AG04450 (cell line): ENCODE measurements at regions not wholly inside any gene's neighbourhood (a gene's known extent, or its start where the extent isn't known, plus 50 kb on each side); places are given as distances from the start of the nearest gene placed in this dataset.

Experiments used
- CTCF ChIA-PET: fragments of 300-600, 350-600 bp; formaldehyde crosslinking; extraction: SDS; loops from one replicate; lab custom pipeline; 2022; ENCODE audit warnings: antibody characterized with exemption, inconsistent platforms; lab: Charles Lee
- POLR2A ChIA-PET: fragments of 350-600 bp; formaldehyde crosslinking; extraction: SDS; loops from one replicate; lab custom pipeline; 2021; ENCODE audit warnings: antibody characterized with exemption, inconsistent platforms; lab: Yijun Ruan, JAX
- DNase-seq: peaks from one replicate; pipeline ENCODE4 v3.0.0-alpha.2; 2011; ENCODE audit warnings: low read depth, low spot score
- H3K27ac ChIP-seq: one replicate; pipeline ENCODE4 v1.5.1; 2012; ENCODE audit warnings: low read depth, low read length, control low read depth
- H3K27me3 ChIP-seq: one replicate; pipeline ENCODE4 v1.6.0; 2012; ENCODE audit warnings: low read length; ENCODE audit not compliant: control insufficient read depth, insufficient read depth
- H3K4me3 ChIP-seq: 2 replicates; pipeline ENCODE4 v1.5.1; 2011; ENCODE audit warnings: mild to moderate bottlenecking, low read depth, low read length, control low read depth
- H3K9me3 ChIP-seq: 2 replicates; pipeline ENCODE4 v1.5.1; 2012; ENCODE audit warnings: low read length; ENCODE audit not compliant: control insufficient read depth, insufficient read depth
- CTCF ChIP-seq: IDR thresholded peaks from 2 replicates; pipeline ENCODE4 v1.5.1; 2011; ENCODE audit warnings: low read depth, low read length, control low read depth, inconsistent platforms

DNA sequence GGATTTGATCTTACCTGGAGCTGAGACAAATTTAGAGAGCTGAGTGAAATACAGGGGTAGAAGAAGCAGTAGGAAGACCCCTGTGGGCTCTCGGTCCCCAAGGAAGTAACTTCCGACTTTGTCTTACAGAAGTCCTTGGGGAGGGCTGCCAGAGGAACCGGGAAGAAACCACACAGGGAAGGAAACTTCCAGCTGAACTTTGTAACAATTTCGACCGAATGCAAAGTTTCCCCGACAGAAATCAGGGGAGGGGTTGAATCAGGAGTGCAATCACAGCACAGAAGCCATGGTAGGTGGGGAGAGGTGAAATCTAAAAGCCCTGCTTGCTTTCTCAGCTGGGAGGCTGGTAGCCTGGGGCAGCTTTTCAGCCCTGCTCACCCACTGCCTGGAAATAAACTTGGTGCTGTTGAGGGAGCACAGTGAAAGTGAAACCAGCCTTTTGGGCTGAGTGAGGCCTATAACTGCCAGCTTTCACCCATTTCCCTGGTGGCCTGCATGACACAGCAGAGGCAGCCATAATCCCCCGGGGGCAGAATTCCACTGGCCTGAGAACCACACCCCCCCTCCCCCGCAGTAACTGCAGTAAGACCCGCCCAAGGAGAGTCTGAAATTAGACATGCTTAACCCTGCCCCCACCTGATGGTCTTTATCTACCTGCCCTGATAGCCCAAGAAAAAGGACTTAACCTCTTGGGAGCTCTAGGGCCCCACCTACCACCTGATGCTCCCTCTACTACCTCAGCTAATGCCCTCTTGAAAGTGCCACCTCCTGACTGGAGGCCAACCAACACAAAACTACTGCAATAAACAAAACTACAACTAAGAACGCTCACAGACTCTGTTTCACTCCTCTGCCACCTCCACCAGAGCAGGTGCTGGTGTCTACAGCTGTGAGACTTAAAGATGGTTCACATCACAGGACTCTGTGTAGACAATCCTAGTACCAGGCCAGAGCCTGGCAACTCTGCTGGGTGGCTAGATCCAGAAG lies 248.2 kb downstream of the PARM1 start:
- CTCF ChIA-PET = no interaction called here
- no peak for DNase-seq
- no peak for TF ChIP-seq CTCF
- H3K27me3 ChIP-seq = no peaks in the 10 kb centered on the region
- H3K4me3 ChIP-seq = no peak overlapping the region
- POLR2A ChIA-PET = no interaction called here
- no peak overlapping the region for H3K27ac ChIP-seq
- H3K9me3 ChIP-seq = no peaks in the 10 kb centered on the region

DNA sequence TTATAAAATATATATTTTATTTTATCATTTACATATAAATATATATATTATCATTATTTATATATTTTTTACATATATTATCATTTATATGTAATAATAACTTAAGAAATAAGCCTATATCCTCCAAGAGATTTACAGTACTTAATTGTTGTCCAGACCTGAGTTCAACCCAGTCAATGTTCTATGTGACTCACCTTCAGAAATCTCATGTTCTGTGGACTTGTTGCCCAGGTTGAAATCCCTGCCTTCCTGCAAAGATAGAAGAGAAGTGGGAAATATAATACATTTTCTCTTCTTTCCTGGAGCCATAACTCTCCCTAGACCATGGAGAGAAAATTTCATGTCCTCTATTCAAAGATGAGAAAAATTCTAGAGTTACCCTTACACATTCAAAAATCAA lies 247.3 kb downstream of the PARM1 start:
- no peak for TF ChIP-seq CTCF
- POLR2A ChIA-PET = no interaction called here
- Histone ChIP-seq H3K9me3 (no peaks in the 10 kb centered on the region), H3K27ac (no peak overlapping the region), H3K4me3 (no peak overlapping the region), H3K27me3 (no peaks in the 10 kb centered on the region)
- DNase-seq = no peak
- CTCF ChIA-PET = no interaction called here

DNA sequence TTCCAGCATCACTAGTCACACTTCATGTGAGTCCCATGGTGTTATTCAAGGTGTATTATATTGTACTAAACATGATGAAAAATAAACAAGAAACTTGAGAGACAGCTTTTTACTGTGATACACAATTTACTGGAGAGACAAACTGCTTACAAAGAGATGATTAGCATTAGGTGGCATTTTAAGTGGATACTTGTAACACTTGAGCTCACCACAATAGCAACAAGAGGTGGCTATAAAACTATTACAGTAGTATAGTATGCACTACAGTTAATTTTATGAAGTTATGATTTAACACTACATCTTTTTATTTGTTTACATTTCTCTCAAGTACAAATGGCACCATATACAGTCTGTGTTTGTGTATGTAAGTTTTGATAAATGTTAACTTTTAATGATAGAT lies 246.6 kb downstream of the PARM1 start:
- no peak overlapping the region for H3K4me3 ChIP-seq
- no peak overlapping the region for H3K27ac ChIP-seq
- H3K9me3 ChIP-seq = no peaks in the 10 kb centered on the region
- TF ChIP-seq CTCF = no peak
- no peak for DNase-seq
- no peaks in the 10 kb centered on the region for H3K27me3 ChIP-seq
- POLR2A ChIA-PET = no interaction called here
- CTCF ChIA-PET = no interaction called here

- DNase-seq = no peak
- CTCF ChIA-PET = no interaction called here
- POLR2A ChIA-PET = no interaction called here
- Histone ChIP-seq H3K27me3 (no peaks in the 10 kb centered on the region), H3K9me3 (no peaks in the 10 kb centered on the region), H3K27ac (no peak overlapping the region), H3K4me3 (no peak overlapping the region)
- TF ChIP-seq CTCF = no peak
Observed at GRCh38 chr4:75172551-75172950, 239.6 kb downstream of the PARM1 start.

- Histone ChIP-seq H3K9me3 (no peaks in the 10 kb centered on the region), H3K27ac (no peak overlapping the region), H3K27me3 (no peaks in the 10 kb centered on the region), H3K4me3 (no peak overlapping the region)
- ChIA-PET CTCF (no interaction called here), POLR2A (no interaction called here)
- DNase-seq = no peak
- TF ChIP-seq CTCF = no peak
Observed at GRCh38 chr4:75169427-75169826, 236.5 kb downstream of the PARM1 start.
